ENCODE measurements at regions not wholly inside any gene's neighbourhood (a gene's known extent, or its start where the extent isn't known, plus 50 kb on each side); places are given as distances from the start of the nearest gene placed in this dataset.

DNA sequence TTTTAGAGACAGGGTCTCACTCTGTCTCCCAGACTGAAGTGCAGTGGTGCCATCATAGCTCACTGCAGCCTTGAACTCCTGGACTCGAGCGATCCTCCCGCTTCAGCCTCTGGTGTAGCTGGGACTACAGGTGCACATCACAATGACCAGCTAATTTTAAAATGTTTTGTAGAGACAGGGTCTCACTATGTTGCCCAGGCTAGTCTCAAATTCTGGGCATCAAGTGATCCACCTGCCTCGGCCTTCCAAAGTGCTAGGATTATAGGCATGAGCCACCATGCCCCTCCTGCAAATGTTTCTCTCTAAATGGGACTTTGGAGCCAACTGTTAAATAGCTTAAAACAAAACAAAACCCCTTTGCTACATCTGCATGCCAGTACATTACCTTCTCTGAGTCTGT is 82.2 kb upstream of the BRD7 start:
- TF ChIP-seq USF2 (IDR thresholded peaks at IDR 0.05) = no peak
- no peak for TF ChIP-seq EHMT2 (IDR thresholded peaks at IDR 0.05; ENCODE audit: low read depth)
